ENCODE measurements at regions not wholly inside any gene's neighbourhood (a gene's known extent, or its start where the extent isn't known, plus 50 kb on each side); places are given as distances from the start of the nearest gene placed in this dataset.

DNA sequence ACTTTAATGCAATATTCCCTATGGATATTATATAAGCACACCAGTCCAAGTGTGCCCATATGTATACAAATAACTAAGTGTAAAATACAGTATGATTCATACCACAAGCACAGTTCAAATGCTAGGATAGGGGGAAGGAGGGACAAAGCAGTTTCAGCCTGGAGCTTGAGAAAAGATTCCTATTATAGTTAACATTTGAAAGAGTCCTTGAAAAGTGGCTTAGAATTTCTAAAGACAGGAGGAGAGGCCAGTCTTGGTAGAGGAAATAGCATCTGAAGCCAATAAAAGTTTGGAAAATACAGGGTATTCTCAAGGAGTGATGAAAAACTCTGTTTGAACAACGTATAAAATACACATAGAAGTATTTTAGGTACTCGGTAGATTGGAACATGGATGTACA, 173.4 kb upstream of the CWC22 start:
- DNase-seq = no peak

DNA sequence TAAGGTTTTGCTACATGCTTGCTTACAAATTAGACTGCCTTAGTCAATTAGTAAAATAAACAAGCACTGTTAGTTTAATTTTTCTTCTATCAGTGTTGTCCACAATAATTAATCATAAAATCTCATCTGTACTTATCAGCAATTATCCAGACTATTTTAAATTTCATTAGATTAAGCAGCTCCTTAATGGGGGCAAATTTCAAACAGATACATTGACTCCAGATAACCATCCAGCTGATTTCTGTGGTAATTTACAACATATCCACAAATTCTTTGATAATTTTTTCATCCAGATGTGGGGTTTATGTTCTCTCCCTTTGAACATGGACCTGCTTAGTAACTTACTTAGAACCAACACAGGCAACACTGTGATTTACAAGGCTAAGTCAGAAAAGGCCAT, 170.4 kb upstream of the CWC22 start:
- DNase-seq = no peak

GRCh38 chr2:180175736-180176135, 168.6 kb upstream of the CWC22 start:
- DNase-seq = no peak

DNA sequence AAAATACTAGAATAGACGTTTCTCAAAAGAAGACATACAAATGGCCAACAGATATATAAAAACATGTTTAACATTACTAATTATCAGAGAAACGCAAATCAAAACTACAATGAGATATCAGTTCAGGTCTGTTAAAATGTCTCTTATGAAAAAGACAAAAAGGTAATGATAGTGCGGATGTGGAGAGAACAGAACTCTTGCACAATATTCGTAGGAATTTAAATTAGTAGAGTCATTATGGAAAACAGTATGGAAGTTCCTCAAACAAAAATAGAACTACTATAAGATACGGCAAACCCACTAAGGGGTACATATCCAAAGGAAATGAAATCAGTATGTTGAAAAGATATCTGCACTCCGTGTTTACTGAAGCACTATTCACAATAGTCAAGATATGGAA, 167.5 kb upstream of the CWC22 start:
- no peak for DNase-seq

GRCh38 chr2:180169474-180169873, 162.4 kb upstream of the CWC22 start:
- no peak for DNase-seq

DNA sequence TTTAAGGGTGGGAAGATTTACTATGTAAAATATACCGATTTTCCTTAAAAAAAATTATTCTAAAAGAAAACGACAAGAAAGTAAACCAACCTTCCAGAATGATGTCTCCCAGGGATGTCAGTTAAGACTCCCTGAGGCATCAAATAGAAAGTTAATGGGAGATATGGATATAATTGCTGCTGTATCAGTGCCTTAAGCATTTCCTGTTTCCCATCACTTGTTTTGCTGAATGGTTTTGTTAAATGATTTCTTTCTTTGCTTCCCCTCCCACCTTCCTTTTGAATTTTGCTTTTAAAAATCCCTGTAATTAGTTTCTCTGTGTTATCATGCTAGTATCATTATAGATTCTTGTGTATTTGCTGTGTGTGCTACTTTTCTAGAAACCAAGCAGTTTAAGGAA, 154.3 kb upstream of the CWC22 start:
- DNase-seq = no peak

DNA sequence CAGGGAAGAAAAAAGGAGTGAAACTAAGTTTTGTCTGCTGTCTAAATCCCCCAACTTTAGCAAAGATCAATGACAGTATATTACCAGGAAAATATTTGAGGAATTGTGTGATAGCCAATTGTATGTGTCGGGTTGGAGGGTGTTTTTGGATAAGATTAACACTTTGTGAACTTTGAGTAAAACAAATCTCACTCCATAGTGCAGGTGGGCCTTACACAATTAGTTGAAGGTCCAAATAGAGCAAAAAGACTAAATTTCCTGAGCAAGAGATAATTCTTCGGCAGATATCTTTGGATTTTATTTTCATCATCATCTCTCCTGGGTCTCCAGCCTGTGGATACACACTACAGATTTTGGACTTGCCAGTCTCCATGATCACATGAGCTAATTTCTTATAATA, 152.8 kb upstream of the CWC22 start:
- no peak for DNase-seq

GRCh38 chr2:180158961-180159360, 151.9 kb upstream of the CWC22 start:
- DNase-seq = no peak

GRCh38 chr2:180156651-180157050, 149.6 kb upstream of the CWC22 start:
- no peak for DNase-seq

- DNase-seq = no peak
Measured at GRCh38 chr2:180150606-180151005, 143.5 kb upstream of the CWC22 start.

- no peak for DNase-seq
Measured at GRCh38 chr2:180146541-180146940, 139.4 kb upstream of the CWC22 start.

DNA sequence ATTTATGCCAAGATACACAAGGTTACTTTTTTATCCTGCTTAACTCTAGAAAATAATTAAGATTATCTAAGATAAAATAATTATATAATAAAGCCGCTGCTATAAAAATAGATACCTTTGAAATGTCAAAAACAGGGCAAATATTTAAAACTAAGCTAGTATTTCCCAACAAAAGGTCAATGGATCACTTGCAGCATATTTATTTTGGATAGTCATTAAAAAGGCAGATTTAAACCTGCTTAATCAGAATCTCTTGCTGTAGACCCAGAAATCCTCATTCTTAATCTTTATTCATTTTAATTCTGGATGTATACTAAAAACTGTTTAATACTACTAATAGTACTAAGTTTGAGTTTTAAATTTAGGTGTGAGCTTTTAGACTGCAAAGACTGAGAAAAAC, 139.0 kb upstream of the CWC22 start:
- no peak for DNase-seq

- no peak for DNase-seq
Measured at GRCh38 chr2:180145163-180145562, 138.1 kb upstream of the CWC22 start.

DNA sequence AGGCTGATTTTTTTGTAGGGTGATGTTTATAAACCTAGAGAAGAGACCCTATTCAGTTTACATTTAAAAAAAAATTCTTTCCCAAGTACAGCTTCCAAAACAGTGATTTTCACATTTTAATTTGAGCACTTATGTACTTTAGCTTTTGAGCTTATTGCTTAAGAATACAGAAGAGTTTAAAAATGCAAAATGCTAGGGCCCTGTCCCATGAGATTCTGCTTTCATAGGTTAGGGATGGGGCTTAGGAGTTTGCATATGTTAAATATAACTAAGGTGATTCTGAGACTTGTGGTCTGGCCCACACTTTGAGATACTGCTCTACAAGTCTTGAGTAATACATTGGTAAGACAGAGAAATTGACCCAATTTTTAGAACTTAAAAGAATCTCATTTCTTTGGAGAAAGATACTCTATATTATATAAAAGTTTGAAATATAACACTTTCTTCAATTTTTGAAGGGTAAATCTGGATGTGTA, 137.3 kb upstream of the CWC22 start:
- DNase-seq = no peak

GRCh38 chr2:180143633-180144337, 136.7 kb upstream of the CWC22 start:
- DNase-seq = no peak

DNA sequence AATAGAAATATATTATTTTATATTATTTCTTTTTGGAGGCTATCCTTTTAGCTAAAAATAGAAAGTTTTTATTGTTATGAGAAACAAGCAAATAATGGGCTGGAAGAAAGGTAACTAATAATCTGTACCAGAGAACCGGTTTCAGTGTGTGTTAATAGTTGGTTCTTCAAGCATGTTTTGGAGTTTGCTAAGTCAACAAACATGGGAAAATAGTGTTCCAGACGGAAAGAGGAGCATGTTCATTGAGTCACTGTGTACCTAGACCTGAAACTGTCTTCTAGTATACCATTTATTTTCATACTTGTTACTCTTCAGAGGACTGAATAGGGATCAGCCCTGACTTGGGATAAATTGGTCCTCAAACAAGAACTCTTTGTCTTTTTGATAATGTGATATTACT, 134.5 kb upstream of the CWC22 start:
- no peak for DNase-seq

DNA sequence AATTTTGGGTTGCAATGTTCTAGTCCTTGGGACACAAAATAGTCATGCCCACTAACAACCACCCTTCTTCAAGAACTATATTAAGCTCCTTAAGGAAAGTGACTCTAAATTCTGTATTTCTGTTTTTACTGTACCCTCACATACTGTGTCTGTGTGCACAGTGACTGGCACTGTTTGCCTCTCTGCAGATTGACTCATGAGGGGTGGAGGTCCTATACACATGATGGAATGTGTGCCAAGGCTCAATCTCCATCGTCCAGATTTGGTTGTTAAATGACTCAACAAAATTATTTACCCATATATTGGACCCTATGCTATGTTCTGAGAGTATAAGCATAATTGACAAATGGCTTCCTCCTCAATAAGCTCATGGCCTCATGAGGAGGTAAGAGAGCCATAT, 126.6 kb upstream of the CWC22 start:
- DNase-seq = no peak

- DNase-seq = no peak
Measured at GRCh38 chr2:180130403-180130802, 123.3 kb upstream of the CWC22 start.

GRCh38 chr2:180128861-180129260, 121.8 kb upstream of the CWC22 start:
- no peak for DNase-seq

DNA sequence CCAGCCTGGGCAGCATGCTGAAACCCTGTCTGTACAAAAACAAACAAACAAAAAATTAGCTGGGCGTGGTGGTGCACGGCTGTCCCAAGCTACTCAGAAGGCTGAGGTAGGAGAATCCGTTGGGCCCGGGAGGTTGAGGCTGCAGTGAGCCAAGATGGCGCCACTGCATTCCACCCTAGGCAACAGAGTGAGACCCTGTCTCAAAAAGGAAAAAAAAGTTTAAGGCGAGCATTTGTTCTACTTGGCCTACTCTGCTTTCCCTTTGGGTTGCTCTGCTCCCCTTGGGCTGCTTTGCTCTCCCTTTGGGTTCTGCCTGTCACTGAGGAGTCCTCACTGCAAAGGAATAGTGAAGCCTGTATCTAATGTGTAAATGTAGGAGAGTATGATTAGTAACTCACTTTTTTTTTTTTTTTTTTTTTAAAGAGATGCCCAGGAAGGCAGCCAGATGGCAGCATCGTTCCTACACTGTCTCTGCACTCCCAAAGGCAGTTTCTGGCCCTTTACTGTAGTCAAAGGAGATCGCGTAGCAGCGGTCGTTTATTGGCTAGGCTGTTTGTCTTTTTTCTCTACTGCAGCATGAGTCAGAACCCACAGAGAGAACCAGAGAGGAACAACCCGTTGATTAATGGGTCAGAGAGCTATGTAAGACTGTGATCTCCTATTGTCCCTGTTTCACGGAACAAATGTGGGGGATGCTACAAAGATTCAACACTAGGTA, 118.3 kb upstream of the CWC22 start:
- peak; percentile 91 for DNase-seq

DNA sequence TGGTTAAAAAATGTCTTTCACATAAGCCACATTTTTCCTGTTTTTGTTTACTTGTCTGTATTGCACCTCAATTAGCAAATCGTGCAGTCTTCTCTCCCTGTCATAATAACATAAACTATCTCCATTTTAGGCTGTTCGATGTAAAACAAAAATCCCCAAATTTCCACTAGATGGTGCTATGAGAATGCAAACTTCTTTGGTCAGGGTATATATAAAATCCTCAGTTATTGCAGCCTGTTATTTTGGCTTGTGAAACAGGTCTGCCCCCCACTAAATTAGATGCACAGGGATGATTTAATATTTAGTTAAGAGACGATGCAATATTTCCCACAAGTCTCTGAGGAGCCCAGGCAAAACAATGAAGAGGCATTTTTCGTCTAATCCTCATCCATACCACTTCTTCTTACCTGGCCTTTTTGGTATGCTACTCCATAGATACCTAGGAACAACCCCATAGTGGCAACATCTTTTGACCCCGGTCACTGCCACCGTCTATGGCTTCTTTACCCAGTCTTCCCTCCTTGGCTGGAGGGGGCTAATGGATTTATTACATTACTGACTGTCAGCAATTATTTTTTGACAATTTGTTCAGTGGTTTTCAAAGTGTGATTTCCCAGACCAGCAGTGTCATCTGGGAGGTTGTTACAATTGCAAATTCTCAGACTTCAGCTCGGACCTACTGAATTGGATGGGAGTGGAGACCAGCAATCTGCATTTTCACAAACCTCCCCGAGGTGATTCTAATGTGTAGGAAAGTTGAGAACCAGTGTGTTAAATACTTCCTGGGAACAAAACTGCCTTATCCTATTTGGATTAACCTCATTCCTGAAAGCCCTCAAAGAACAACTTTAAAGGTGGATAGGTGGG, 117.4 kb upstream of the CWC22 start:
- DNase-seq = peak; percentile 79

DNA sequence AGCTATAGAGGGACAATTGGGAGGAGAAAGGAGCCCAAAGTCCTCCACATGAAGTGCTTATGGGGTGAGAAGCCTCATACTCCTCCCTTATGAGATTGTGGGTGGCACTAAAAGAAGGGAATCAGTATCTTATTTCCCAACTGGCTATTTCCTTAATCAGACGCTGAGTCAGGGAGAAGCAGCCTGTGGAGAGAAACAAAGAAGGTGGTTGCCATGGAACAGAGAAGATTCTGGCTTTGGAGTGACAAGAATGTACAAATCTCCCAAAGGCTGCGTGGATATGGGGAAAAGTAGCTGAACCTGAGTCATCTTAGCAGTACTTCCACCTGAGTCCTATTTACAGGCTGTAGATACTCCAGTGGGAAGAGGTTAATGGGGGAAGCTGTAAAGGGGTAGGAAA, 115.8 kb upstream of the CWC22 start:
- DNase-seq = no peak

DNA sequence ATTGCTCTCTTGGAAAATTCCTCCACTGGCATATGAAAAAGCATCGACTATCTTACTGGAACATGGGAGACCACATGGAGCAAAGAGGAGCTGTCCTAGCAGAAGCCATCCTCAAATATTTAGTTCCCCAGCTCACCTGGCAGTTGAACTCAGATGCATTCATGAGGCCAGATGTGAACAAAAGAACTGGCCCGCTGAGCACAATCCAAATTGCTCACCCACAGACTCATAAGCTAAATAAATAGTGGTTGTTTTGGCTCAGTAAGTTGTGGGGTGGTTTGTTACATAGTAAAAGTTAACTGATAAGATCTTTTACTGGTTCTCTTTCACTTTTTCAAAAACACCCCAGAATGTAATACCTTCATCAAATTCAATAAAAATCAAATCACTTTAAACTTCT, 108.6 kb upstream of the CWC22 start:
- DNase-seq = no peak

- DNase-seq = no peak
Measured at GRCh38 chr2:180115269-180115668, 108.2 kb upstream of the CWC22 start.

All from NCI-H748 treated with DMSO at 0.1 percent for 48 hours (cell line).